WTC11 (cell line): ENCODE measurements at regions not wholly inside any gene's neighbourhood (a gene's known extent, or its start where the extent isn't known, plus 50 kb on each side); places are given as distances from the start of the nearest gene placed in this dataset.

ENCODE experiments used
- ATAC-seq: fragments of 200-7000 bp; cut with Tn5 transposase; 2 replicates; pipeline ENCODE4 v1.10.0; 2021; ENCODE audit warnings: mild to moderate bottlenecking, moderate library complexity
- CTCF ChIA-PET: fragments of 300-600 bp; sonication (Branson Sonifier 250); formaldehyde crosslinking; loops from one replicate; lab custom pipeline; 2021; ENCODE audit warnings: antibody characterized with exemption; lab: Charles Lee
- POLR2A ChIA-PET: fragments of 350-600 bp; sonication (Branson Sonifier 250); formaldehyde crosslinking; loops from one replicate; lab custom pipeline; 2021; ENCODE audit warnings: antibody characterized with exemption; lab: Charles Lee
- DNase-seq: peaks from one replicate; pipeline ENCODE4 v3.0.0; 2021; ENCODE audit warnings: low spot score
- H3K27ac Mint-ChIP-seq: 2 replicates; pipeline ENCODE4 v1.8.0; 2021; ENCODE audit warnings: mixed read lengths
- H3K27me3 Mint-ChIP-seq: 2 replicates; pipeline ENCODE4 v1.8.0; 2021; ENCODE audit warnings: low read depth, mild to moderate bottlenecking, moderate library complexity, mixed read lengths
- H3K36me3 Mint-ChIP-seq: 2 replicates; pipeline ENCODE4 v1.8.0; 2021; ENCODE audit warnings: mixed read lengths
- H3K4me1 Mint-ChIP-seq: 2 replicates; pipeline ENCODE4 v1.8.0; 2022; ENCODE audit warnings: mixed read lengths
- H3K4me3 Mint-ChIP-seq: 2 replicates; pipeline ENCODE4 v1.8.0; 2021; ENCODE audit warnings: mild to moderate bottlenecking, moderate library complexity, mixed read lengths
- H3K9me3 Mint-ChIP-seq: 2 replicates; pipeline ENCODE4 v1.8.0; 2021; ENCODE audit warnings: mixed read lengths
- CREB1 ChIP-seq: sonication (generic); formaldehyde crosslinking; IDR thresholded peaks from 2 replicates; pipeline ENCODE4 v1.8.0; 2023; ENCODE audit warnings: mild to moderate bottlenecking, missing genetic modification reagents
- CREM ChIP-seq: sonication (generic); formaldehyde crosslinking; IDR thresholded peaks from 2 replicates; pipeline ENCODE4 v1.8.1; 2022; ENCODE audit warnings: mild to moderate bottlenecking, missing genetic modification reagents, moderate library complexity
- ETV6 ChIP-seq: sonication (generic); formaldehyde crosslinking; IDR thresholded peaks from 2 replicates; pipeline ENCODE4 v1.8.1; 2022; ENCODE audit warnings: mild to moderate bottlenecking, missing genetic modification reagents
- FOXP1 ChIP-seq: sonication (generic); formaldehyde crosslinking; IDR thresholded peaks from 2 replicates; pipeline ENCODE4 v1.8.0; 2022; ENCODE audit warnings: missing genetic modification reagents, mild to moderate bottlenecking, moderate library complexity, borderline replicate concordance
- FOXP4 ChIP-seq: sonication (generic); formaldehyde crosslinking; IDR thresholded peaks from 2 replicates; pipeline ENCODE4 v1.8.0; 2022; ENCODE audit warnings: mild to moderate bottlenecking, missing genetic modification reagents
- GRHL2 ChIP-seq: fragments of 250-450 bp; sonication (Bioruptor Pico); IDR thresholded peaks from 2 replicates; pipeline ENCODE4 v1.8.0; 2022; ENCODE audit warnings: mild to moderate bottlenecking, moderate library complexity; ENCODE audit not compliant: insufficient replicate concordance, severe bottlenecking
- HMGA2 ChIP-seq: fragments of 250-450 bp; sonication (Bioruptor Pico); IDR thresholded peaks from 2 replicates; pipeline ENCODE4 v1.4.0; 2021; ENCODE audit warnings: mild to moderate bottlenecking, moderate library complexity
- IRF2 ChIP-seq: sonication (generic); formaldehyde crosslinking; IDR thresholded peaks from 2 replicates; pipeline ENCODE4 v1.8.0; 2022; ENCODE audit warnings: low read depth, missing genetic modification reagents, borderline replicate concordance
- JAZF1 ChIP-seq: fragments of 250-450 bp; sonication (Bioruptor Pico); IDR thresholded peaks from 2 replicates; pipeline ENCODE4 v1.9.0; 2021; ENCODE audit warnings: moderate library complexity, mild to moderate bottlenecking, inconsistent platforms
- JUN ChIP-seq: sonication (generic); formaldehyde crosslinking; IDR thresholded peaks from 2 replicates; pipeline ENCODE4 v1.8.0; 2023; ENCODE audit warnings: mild to moderate bottlenecking, missing genetic modification reagents
- NFE2L1 ChIP-seq: sonication (generic); formaldehyde crosslinking; IDR thresholded peaks from 2 replicates; pipeline ENCODE4 v1.8.1; 2023; ENCODE audit warnings: missing genetic modification reagents
- SP1 ChIP-seq: sonication (generic); formaldehyde crosslinking; conservative IDR thresholded peaks from 2 replicates; pipeline ENCODE4 v1.8.1; 2022; ENCODE audit warnings: missing genetic modification reagents
- TEAD4 ChIP-seq: sonication (generic); formaldehyde crosslinking; IDR thresholded peaks from 2 replicates; pipeline ENCODE4 v1.8.0; 2022; ENCODE audit warnings: mild to moderate bottlenecking, missing genetic modification reagents
- ZNF232 ChIP-seq: sonication (generic); formaldehyde crosslinking; IDR thresholded peaks from 2 replicates; pipeline ENCODE4 v1.8.0; 2022; ENCODE audit warnings: mild to moderate bottlenecking, missing genetic modification reagents
- ZNF281 ChIP-seq: sonication (generic); formaldehyde crosslinking; IDR thresholded peaks from 2 replicates; pipeline ENCODE4 v1.8.0; 2023; ENCODE audit warnings: mild to moderate bottlenecking, missing genetic modification reagents
- ZNF317 ChIP-seq: sonication (generic); formaldehyde crosslinking; IDR thresholded peaks from 2 replicates; pipeline ENCODE4 v1.8.1; 2023; ENCODE audit warnings: low read depth, mild to moderate bottlenecking, moderate library complexity, missing genetic modification reagents, borderline replicate concordance
- TF ChIP-seq, protein P1 (sequence below): sonication (generic); formaldehyde crosslinking; IDR thresholded peaks from 2 replicates; pipeline ENCODE4 v1.8.0; 2022; ENCODE audit warnings: mild to moderate bottlenecking, missing genetic modification reagents
- TF ChIP-seq, protein P2 (sequence below): sonication (generic); formaldehyde crosslinking; IDR thresholded peaks from 2 replicates; pipeline ENCODE4 v1.8.1; 2023; ENCODE audit warnings: mild to moderate bottlenecking, missing genetic modification reagents, borderline replicate concordance
- TF ChIP-seq, protein P3 (sequence below): sonication (generic); formaldehyde crosslinking; conservative IDR thresholded peaks from 2 replicates; pipeline ENCODE4 v1.8.1; 2023; ENCODE audit warnings: mild to moderate bottlenecking, low read depth, missing genetic modification reagents, moderate library complexity

DNA sequence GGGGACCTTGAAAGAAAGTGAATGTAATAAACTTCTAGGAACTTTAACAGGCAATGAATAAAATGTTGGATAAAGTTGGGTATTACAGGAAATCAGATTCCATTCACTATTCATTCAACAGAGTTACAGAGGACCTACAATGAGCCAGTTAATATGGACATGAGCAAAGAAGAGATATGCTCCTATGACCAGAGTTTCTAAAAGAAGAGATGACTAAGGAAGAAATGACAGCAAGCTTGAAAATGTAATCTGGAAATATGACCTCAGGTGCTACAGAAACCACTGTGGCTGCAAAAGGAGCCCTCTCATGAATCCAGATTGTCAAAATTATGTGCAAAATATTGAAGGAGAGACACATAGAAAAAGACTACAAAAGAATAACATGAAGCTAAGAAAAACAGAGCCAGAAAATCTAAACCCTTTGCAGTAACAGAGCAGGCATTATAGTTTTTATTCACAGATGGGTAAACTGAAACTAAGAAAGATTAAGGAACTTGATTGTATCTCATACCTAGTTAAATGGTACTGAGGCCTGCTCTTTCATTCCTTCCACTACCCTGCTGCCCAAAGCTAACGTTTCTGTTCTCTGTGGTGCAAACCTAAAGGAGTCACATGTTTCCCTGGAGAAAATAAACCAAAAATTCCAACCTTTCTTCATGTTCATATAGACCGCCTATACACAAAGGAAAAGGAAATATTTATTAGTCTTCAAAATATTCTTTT, 378.3 kb downstream of the GBA3 start (continued):
- TF ChIP-seq, protein P1, sequence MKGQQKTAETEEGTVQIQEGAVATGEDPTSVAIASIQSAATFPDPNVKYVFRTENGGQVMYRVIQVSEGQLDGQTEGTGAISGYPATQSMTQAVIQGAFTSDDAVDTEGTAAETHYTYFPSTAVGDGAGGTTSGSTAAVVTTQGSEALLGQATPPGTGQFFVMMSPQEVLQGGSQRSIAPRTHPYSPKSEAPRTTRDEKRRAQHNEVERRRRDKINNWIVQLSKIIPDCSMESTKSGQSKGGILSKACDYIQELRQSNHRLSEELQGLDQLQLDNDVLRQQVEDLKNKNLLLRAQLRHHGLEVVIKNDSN (CRISPR knock-in tag): no peak

DNA sequence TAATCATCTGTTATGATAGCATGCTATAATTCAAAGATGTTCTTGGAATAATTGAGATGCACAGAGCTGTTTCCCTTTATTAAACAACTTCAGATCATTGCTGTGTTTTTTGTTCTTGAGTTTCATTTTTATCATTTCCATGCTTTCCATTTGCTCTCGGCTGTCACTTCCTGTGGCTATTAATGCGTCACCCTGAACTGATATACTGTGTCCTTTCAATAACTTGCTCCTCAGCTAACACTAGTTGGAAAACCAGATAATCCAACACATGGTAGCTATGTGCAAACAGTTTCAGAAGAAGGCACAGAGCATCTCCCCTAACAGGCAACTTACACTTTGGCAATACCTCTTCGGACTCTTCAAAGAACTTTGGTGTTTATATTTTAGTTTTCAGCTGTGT, 376.0 kb downstream of the GBA3 start:
- DNase-seq (no peak), ATAC-seq (no peak)
- Mint-ChIP-seq H3K27me3 (no peaks in the 10 kb centered on the region), H3K27ac (no peak overlapping the region), H3K9me3 (peaks cover 17% of the 10 kb centered on the region), H3K36me3 (peaks cover 4% of the 10 kb centered on the region; the same call in 1 of the 2 replicates), H3K4me3 (no peak overlapping the region), H3K4me1 (peaks cover 7% of the 10 kb centered on the region)
- POLR2A ChIA-PET: no interaction called here
- CTCF ChIA-PET: no interaction called here
- no peak for TF ChIP-seq ZNF232
- TF ChIP-seq TEAD4: no peak

- POLR2A ChIA-PET: no interaction called here
- Mint-ChIP-seq H3K9me3 (peaks cover 17% of the 10 kb centered on the region), H3K27me3 (no peaks in the 10 kb centered on the region), H3K4me1 (peaks cover 7% of the 10 kb centered on the region)
- ATAC-seq (no peak), DNase-seq (no peak)
- no peak for TF ChIP-seq JUN
- TF ChIP-seq, protein P2, sequence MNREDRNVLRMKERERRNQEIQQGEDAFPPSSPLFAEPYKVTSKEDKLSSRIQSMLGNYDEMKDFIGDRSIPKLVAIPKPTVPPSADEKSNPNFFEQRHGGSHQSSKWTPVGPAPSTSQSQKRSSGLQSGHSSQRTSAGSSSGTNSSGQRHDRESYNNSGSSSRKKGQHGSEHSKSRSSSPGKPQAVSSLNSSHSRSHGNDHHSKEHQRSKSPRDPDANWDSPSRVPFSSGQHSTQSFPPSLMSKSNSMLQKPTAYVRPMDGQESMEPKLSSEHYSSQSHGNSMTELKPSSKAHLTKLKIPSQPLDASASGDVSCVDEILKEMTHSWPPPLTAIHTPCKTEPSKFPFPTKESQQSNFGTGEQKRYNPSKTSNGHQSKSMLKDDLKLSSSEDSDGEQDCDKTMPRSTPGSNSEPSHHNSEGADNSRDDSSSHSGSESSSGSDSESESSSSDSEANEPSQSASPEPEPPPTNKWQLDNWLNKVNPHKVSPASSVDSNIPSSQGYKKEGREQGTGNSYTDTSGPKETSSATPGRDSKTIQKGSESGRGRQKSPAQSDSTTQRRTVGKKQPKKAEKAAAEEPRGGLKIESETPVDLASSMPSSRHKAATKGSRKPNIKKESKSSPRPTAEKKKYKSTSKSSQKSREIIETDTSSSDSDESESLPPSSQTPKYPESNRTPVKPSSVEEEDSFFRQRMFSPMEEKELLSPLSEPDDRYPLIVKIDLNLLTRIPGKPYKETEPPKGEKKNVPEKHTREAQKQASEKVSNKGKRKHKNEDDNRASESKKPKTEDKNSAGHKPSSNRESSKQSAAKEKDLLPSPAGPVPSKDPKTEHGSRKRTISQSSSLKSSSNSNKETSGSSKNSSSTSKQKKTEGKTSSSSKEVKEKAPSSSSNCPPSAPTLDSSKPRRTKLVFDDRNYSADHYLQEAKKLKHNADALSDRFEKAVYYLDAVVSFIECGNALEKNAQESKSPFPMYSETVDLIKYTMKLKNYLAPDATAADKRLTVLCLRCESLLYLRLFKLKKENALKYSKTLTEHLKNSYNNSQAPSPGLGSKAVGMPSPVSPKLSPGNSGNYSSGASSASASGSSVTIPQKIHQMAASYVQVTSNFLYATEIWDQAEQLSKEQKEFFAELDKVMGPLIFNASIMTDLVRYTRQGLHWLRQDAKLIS (CRISPR knock-in tag): no peak
- TF ChIP-seq ZNF281: no peak
- TF ChIP-seq CREM: no peak
- no peak for TF ChIP-seq JAZF1 (CRISPR knock-in tag)
- TF ChIP-seq FOXP1 (CRISPR knock-in tag): no peak
- TF ChIP-seq NFE2L1 (CRISPR knock-in tag): no peak
- TF ChIP-seq, protein P3, sequence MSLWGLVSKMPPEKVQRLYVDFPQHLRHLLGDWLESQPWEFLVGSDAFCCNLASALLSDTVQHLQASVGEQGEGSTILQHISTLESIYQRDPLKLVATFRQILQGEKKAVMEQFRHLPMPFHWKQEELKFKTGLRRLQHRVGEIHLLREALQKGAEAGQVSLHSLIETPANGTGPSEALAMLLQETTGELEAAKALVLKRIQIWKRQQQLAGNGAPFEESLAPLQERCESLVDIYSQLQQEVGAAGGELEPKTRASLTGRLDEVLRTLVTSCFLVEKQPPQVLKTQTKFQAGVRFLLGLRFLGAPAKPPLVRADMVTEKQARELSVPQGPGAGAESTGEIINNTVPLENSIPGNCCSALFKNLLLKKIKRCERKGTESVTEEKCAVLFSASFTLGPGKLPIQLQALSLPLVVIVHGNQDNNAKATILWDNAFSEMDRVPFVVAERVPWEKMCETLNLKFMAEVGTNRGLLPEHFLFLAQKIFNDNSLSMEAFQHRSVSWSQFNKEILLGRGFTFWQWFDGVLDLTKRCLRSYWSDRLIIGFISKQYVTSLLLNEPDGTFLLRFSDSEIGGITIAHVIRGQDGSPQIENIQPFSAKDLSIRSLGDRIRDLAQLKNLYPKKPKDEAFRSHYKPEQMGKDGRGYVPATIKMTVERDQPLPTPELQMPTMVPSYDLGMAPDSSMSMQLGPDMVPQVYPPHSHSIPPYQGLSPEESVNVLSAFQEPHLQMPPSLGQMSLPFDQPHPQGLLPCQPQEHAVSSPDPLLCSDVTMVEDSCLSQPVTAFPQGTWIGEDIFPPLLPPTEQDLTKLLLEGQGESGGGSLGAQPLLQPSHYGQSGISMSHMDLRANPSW (CRISPR knock-in tag): no peak
- TF ChIP-seq CREB1: no peak
- TF ChIP-seq SP1 (CRISPR knock-in tag): no peak
- TF ChIP-seq IRF2 (CRISPR knock-in tag): no peak
- no peak for TF ChIP-seq GRHL2
- TF ChIP-seq ETV6 (CRISPR knock-in tag): no peak
- TF ChIP-seq FOXP4 (CRISPR knock-in tag): no peak
- no peak for TF ChIP-seq HMGA2 (CRISPR knock-in tag)
- no peak for TF ChIP-seq ZNF317
- TF ChIP-seq, all 79 proteins: peak for 0
- no peak overlapping the region for H3K27ac Mint-ChIP-seq
- peaks cover 4% of the 10 kb centered on the region; the same call in 1 of the 2 replicates for H3K36me3 Mint-ChIP-seq
- CTCF ChIA-PET: no interaction called here
- H3K4me3 Mint-ChIP-seq: no peak overlapping the region
Observed at GRCh38 chr4:23068287-23068686, 375.6 kb downstream of the GBA3 start.
